HG03039 (cell line): ENCODE measurements at regions not wholly inside any gene's neighbourhood (a gene's known extent, or its start where the extent isn't known, plus 50 kb on each side); places are given as distances from the start of the nearest gene placed in this dataset.
"Not testable (repeated sequence)": the region's sequence is repeated elsewhere in the genome, so short reads cannot be mapped to it uniquely, and the experiment has no call there.

Experiments
- ATAC-seq: cut with Tn5 transposase; IDR thresholded peaks from one replicate; pipeline ENCODE4 v1.9.1; 2021; ENCODE audit warnings: mild to moderate bottlenecking, moderate library complexity; ENCODE audit not compliant: unreplicated experiment

DNA sequence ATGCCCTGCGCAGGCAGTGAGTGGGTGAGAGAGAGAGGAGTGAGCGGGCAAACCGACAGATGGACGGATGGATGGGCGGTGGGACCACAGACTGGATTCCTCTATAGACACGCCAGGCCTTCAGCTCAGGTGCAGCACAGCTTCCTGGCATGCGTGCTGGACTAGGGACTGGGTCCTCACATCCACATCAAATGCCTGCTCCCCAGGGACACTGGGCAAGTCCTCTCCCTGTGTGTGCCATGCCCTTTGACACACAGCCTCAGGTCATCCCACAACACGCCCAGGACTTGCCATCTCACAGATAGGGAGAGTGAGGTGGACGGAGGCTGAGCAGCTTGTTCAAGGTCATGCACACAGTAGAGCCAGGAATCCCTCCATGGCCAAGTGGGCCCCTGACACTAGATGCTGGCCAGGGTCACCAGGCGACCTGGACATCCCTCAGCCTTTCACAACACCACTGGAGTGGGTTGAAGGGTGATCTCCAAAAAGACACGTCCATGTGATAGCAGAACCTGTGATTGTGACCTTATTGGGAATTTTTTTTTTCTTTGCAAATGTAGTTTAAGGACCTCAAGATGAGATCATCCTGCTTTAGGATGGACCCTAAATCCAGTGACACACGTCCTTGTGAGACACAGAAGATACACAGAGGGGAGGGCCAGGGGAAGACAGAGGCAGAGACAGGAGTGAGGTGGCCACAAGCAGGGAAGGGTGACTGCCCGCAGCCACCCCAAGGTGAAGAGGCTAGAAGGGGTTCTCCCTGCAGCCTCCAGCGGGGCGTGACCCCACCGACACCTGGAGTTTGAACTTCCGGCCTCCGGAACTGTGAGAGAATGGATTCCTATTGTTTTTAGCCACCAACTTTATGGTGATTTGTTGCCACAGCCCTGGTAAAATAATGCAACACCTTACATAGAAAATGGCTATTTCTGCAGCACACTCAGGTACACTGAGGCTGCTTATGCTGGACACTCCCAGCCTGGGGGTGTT lies 155.0 kb upstream of the CHST15 start:
- ATAC-seq: no peak

DNA sequence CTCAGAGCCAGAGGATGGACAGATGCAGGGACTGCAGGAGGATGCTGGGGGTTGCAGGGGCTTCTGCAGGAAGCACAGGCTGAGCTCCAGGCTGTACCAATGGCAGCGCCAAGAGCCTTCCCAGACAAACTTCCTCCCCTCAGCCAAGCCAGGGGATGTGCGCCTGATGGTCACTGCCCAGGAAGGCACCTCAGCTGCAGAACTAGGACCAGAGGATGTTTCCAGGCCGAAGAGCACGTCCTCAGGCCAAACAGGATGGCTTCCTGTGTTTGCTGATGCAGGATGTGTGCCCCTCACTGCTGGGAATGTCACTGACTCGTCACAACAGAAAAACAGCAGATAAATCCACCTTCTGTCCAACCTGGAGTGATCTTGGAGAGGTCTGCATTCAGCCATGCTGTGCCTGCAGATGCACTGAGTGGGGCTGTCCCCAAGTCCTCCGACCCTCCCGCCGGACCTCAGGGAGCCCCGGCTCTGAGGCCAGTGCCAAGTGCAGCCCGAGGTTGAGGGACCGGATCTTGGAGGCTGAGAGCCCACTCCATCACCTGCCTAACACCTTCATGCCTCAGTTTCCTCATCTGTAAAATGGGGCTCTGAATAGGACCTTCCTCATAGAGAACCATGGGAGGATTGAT lies 152.5 kb upstream of the CHST15 start:
- ATAC-seq: no peak

DNA sequence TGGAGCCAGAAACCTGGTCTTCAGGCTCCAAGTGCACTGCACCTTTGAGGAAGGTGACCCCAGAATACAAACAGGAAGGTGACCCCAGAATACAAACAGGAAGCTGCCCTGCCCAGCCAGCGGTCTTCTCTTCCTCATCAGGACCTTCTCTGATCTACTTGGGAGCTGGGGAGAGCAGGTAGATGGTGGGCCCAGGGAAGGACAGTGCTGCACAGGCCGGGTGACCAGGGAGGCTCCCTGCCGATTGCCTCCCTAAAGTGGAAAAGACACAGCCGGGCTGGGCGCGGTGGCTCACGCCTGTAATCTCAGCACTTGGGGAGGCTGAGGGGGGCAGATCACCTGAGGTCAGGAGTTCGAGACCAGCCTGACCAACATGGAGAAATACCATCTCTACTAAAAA lies 151.8 kb upstream of the CHST15 start:
- ATAC-seq: no peak

DNA sequence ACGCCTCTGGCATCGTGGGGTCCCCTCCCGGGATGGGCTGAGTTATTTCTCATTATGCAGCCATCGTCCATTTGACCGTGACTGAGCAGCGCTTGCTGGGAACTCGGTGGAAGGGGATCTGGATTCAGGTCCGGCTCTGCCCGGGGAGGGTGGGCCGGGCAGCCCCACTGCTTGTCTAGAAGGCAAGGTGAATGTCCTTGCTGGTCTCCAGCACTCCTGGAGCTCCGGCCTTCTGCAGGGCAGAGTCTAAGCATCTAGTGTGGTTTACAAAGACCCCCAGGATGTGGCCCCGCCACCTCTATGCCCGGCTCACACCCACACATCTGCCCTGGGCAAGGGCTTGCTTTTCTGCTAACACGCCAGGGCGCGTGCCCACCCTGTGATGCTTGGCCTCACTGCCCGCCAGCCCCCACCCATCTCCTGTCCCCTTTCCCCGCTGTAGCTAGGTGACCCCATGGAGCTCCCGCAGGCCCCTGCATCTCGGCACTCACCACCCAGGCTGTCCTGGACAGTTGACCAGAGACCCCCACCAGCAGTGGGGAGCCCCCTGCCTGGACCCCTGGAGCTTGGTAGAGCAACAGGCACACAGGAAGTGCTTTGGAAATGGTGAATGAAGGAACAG lies 151.0 kb upstream of the CHST15 start:
- no peak for ATAC-seq

DNA sequence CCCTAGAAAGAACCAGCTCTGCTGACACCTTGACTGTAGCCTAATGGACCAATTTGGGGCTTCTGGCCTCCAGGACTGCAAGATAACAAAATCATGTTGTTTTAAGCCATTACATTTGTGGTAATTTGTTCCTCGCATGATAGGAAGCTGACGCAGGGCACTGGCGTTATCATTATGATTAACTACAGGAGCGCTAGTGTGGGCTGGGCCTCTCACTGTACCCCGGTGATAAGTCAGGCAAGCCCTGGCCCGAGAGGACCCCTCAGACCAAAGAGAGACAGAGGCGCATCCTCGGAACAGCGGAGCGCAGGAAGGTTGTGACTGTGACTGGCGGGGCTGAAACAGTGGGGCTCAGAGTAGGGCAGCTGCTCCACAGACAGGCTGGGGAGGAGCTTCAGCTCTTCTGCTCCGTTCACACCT lies 150.3 kb upstream of the CHST15 start:
- no peak for ATAC-seq

DNA sequence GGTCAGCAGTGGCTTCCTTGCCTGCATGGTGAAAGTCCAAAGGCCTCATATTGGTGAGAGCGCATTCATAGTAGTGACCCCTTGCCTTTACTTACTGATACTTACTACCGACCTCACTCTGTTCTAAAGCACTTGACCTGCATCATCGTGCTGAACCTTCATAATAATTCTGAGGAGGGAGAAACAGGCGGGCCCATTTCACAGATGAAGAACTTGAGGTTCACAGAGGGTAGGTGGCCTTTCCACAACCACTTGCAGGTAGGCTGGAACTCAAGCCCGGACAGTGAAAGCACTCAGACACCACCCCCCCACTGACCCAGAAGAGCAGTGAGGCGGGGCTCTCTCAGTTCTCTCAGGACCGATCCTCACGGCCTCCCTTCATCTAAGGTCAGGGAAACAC lies 149.4 kb upstream of the CHST15 start:
- no peak for ATAC-seq

DNA sequence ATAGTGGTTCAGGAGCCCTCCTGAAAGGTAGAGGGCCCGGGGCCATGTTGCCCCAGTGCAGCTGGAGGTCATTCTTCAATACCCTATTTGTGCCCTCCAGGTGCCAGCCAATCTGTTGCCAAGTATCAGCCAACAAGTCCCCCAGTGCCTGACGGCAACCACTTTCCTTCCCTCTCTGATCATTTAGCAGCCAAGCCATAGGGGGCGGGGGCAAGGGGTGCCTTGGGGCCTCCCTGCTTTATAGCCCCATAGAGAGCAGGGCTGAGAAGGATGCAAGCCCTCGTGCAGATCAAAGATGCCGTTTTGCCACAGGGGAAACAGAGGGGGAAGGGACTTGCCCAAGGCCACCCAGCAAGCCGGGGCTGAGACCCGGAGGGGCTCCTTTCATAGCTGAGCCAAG lies 149.0 kb upstream of the CHST15 start:
- ATAC-seq: no peak

DNA sequence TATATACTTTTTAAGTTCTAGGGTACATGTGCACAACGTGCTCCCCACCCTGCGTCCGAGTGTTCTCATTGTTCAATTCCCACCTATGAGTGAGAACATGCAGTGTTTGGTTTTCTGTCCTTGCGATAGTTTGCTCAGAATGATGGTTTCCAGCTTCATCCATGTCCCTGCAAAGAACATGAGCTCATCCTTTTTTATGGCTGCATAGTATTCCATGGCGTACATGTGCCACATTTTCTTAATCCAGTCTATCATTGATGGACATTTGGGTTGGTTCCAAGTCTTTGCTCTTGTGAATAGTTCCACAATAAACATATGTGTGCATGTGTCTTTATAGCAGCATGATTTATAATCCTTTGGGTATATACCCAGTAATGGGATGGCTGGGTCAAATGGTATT lies 148.1 kb upstream of the CHST15 start:
- ATAC-seq: not testable (repeated sequence)

DNA sequence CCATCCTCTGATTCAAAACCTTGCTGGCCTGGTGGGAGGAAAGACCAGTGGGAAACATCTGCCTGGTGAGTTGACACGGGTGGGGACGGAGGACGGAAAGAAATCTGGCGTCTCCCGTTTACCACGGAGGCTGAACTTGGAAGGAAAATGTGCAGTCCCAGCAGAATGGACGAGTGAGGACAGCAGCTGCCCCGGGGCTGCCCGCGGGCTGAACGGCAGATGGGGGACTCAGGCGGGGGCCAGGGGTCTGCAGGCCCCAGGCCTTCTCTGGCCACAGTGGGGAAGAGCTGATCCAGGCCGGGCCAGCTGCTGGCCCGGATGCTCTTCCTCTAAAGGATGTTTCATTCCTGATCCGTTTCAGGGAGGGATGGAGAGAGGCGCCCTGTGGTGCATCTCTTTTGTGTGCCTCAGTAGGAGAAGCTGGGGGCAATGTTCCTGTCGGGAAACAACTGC lies 147.5 kb upstream of the CHST15 start:
- ATAC-seq: no peak

DNA sequence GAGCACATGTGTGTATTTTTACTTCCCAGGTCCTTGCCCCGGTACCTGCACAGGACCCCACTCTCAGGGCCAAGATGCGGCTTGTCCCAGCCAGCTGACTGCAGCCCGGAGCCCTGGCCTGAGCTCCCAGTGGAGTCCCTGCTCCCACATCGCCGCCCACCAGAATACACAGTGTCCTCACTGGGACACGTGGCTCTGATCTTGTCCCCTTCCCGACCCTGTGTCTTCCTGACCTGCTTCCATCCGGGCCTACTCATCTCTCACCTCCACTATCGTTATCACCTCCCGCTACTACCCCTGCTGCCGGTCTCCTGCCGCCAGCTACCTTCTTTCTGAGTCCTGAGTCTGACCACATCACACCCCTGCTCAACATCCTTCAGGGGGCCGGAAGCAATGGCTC lies 146.3 kb upstream of the CHST15 start:
- no peak for ATAC-seq

DNA sequence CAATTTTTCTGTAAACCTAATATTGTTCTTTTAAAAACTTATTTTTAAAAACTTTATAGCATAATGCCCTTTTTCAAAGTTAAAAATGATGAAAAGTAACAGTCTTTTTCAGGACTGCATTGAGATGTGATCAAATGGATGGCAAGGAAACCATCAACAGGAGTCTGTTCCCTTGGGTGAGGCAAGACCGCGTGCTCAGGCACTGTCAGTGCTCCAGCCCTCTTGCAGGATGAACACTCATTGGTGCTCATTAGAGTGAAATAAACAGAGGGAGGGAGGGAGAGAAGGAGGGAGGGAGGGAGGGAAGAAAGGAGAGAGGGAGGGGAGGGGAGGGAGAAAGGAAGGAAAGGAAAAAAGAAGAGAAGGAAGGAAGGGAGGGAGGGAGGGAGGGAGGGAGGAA lies 145.7 kb upstream of the CHST15 start:
- ATAC-seq: no peak

DNA sequence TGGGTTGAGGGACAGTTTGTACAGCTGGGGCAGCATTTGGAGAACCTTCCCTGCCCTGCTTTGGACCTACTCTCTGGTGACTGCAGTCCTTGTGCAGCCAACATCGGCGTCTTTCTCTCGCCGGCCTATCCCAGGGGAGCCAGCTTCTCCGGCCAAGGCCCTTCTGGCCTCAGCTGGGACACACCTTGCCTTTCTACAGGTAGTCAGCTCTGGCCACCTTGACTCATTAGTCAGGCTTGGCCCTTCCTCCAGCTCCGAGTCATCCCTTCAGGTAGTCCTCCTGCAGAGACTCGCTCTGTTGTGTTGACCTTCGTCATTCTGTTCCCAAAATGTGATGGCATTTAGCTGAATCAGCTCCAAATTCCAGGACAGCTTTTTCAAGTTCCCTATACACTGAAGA lies 145.0 kb upstream of the CHST15 start:
- ATAC-seq: no peak

DNA sequence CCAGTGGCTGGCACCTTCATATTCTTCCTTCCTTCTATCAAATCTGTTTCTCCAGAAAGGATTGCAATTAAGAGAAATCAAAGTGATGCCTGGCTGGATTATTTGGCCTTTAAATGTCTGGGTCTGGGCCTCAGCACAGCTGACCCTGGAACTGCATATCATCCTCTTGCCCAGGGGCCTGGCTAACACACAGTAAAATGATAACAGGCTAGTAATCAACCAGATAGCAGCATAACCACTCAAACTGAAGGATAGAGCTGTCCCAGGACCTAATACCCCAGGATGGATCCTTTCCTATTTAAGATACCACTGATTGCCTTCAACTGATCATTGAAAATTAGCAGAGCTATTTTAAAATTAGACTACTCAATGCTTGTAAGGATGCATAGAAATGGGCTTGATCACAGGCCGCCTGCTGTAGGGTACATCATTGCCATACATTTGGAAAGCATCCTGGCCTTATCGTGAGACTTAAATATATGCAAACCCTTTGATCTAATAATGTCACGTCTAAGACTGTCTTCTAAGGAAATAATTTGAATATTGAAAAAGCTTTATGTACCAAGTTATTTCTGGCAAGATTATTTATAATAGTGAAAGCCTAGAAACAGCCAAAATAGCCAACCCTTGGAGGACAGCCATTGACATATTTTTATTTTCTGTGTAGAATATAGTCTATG lies 144.0 kb upstream of the CHST15 start:
- ATAC-seq: no peak

DNA sequence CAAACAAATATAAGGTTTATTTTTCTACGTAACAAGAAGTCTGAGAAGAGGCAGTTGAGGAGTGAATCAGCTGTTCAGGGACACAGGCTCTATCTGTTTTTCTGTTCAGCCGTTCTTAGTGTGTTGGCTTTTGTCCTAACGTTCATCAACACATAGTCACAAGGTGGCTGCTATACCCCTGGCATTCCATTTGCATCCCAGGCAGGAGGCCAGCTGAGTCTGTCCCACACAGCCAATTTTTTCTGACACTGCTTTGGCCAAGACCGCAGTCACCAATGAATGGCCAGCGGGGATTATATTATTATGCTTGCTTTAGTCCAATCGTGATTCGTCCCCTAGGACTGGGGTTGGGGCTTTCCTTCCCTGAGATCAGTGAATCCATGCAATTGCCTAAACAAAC lies 143.4 kb upstream of the CHST15 start:
- no peak for ATAC-seq

DNA sequence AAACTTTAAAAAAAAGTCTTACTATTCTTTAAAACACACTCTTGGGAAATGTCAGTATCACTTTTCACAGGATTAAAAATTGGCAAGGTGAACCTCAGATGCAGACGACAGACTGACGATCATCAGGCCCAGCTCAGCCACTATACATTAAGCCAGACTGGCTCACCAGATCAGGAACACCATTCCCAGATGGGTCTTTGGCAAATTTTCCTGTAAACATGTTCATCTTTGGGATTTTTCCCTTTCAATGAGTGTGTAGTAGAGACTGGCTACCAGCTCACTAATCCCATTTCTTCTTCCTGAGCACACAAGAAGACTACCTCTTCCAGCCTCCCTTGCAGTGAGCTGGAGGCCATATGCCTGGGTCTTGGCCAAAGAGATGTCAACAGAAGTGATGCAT lies 142.7 kb upstream of the CHST15 start:
- ATAC-seq: no peak

DNA sequence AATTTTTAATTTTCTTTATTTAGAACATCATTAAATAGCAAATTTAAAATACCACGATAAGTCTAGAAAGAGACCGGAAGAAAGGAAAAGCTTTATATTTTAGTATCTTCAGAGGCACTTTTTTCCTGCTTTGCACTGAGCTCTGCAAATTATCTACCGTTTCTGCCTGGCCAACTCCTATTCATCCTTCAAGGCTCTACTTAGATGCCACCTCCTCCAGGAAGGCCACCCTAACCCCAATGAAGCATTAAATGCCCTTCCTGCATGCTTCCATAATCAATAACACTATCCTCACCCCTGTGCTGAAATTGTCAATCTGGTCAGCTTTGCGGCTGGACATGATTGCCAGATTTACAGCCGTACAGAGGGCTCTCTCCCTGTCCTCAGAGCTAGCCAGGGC lies 141.8 kb upstream of the CHST15 start:
- ATAC-seq: no peak

DNA sequence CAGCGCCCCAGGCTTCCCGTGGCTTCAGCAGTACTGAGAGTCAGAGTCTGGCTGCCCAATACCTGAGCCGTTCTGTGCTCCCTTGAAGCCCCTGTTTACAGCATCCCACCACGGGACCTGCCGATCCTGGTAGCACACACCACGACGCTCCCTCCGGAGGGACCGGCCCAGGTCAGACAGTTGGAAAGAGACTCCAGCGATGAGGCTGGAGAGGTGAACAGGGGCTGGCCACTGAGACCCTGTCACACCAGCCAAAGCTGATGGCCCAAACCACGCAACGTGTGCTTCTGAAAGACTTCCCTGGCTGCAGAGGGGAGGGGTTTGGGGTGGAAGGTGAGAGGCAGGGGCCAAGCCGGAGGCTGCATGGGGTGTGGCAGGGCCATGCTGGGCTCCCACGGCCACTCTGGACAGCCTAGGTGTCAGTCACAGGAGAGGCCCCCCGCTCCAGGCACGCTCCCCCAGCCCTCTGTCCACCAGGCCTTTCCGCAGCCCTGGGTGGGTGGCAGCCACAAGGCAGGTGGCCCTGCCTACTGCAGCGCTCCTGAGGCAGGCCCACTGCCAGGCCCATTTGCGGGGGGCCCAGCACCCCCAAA lies 140.2 kb upstream of the CHST15 start:
- ATAC-seq: no peak

DNA sequence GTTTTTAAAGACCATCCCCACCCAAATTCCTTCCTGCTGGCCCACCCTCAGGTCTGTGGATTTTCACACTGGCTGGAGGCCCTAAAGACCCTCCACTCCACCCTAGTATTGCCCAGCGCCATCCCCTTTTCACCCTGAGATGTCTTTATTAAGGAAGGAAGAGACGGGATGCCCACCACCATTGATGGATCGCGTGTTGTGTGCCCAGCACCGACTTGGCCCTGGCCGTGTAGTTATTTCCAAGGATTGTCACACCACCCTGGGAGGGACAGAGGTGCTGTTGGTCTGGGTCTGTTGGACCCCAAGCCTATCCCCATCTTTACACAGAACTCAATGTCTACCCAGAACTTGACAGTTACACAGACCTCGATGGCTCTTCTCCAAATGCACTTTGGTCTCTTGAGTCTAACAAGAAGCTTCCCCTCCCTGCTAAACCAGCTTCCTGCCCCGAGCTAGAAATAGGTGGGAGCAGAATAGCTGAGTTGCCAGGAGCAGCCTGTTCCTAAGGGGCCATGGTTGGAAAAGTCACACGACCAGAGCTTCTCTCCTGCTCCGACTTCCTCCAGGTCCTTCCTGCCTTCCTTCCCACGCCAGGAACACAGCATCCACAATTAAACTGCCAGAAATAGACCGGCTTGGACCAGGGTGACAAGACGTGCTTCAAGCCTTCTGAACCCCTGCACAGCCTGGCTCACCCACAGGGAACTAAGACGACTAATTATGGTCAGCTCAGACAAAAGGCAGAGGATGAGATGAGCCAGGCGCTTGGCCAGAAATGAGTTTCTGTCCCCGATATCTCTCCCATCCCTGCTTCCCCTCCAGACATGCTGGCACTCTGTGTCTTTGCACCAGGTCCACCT lies 139.5 kb upstream of the CHST15 start:
- ATAC-seq: no peak

DNA sequence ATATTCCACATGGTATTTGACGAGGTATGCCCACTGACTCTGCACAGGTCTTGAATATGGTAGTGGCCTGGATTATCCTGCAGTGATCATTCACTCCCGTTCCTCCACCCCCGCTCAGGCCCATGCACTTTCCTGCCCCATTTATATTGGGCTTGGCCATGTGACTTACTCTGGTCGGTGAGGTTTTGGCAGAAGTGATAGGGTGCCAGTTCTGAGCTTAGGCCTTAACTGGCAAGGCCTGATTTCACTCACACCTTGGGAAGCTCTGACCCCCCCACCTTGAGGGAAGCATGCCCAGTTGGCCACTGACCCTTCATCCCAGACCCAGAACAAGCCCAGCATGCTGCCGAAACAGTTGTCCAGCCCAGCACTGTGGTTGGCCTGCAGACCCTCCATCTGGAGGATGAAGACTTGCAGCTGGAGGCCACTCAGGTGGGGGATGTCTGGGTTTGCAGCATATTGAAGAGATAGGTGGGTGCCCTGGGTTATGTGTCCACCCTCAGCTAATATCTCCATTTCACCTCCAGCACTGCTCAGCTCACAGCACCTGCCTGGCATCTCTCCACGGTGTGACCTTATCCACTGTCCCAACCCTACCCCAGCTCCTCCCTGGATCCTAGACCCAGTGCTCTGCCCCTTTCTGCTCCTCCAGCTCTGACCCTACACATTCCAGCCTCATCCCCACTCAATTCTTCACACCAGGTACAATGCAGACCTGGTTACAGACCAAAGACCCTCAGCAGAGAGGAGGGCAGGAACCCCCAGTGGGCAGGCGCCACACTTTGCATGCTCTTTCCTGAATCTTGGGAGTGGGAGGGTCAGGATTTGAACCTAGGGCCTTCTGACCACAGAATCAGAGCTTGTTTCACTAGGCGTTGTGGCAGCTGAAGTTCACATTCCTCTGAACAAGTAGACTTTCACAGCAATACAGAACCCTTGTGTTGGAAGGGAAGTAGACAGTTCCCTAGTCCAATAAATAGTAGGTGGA lies 138.1 kb upstream of the CHST15 start:
- ATAC-seq: no peak
